Testis (tissue), 2 donors: ENCODE measurements at regions not wholly inside any gene's neighbourhood (a gene's known extent, or its start where the extent isn't known, plus 50 kb on each side); places are given as distances from the start of the nearest gene placed in this dataset.

Experiments
- DNase-seq: peaks from one replicate; pipeline ENCODE4 v3.0.0-alpha.2; 2019
- H3K27ac ChIP-seq, 2 donors: fragments of 200-600 bp; sonication (generic); one replicate each; pipeline ENCODE4 v1.5.1; 2019
- H3K27me3 ChIP-seq: fragments of 200-600 bp; sonication (generic); one replicate; pipeline ENCODE4 v1.5.1; 2019
- H3K36me3 ChIP-seq: fragments of 200-600 bp; sonication (generic); one replicate; pipeline ENCODE4 v1.5.1; 2017; ENCODE audit warnings: low read depth; ENCODE audit errors: missing control alignments
- H3K4me1 ChIP-seq: fragments of 200-600 bp; sonication (generic); one replicate; pipeline ENCODE4 v1.5.1; 2019
- H3K4me3 ChIP-seq, 2 donors: fragments of 200-600 bp; sonication (generic); one replicate each; pipeline ENCODE4 v1.5.1; 2017 to 2019
- H3K9me3 ChIP-seq: fragments of 200-600 bp; sonication (generic); one replicate; pipeline ENCODE4 v1.5.1; 2017
- CTCF ChIP-seq, 3 experiments: fragments of 450-650 bp in 2 of 3; fragments of 200-600 bp in 1 of 3; sonication (generic) in 1 of 3; IDR thresholded peaks; one replicate each; pipeline ENCODE4 v1.5.1; 2016 to 2019; ENCODE audit warnings: antibody characterized with exemption in 3 of 3, mild to moderate bottlenecking in 2 of 3, moderate library complexity in 1 of 3
- POLR2A ChIP-seq: fragments of 450-650 bp; IDR thresholded peaks from one replicate; pipeline ENCODE4 v1.6.1; 2017; ENCODE audit warnings: antibody characterized with exemption, mild to moderate bottlenecking, moderate library complexity
- WGBS, 2 donors: methylation state at CpG; one replicate each; pipeline ENCODE4 v1.1.5; 2018; 5-methylcytosine and 5-hydroxymethylcytosine counted together
- intact Hi-C: fragments of 100-400 bp; cut with DNase I; formaldehyde crosslinking; loops from one replicate; pipeline ENCODE4 v1.15.1; 2023; ENCODE audit warnings: low total_unique reads

- WGBS, 2 donors = 54 to 59% methylated on average over 4 of the region's 4 CpGs
- Histone ChIP-seq H3K4me3 (no peak overlapping the region), H3K27me3 (no peaks in the 10 kb centered on the region), H3K9me3 (no peaks in the 10 kb centered on the region), H3K36me3 (no peaks in the 10 kb centered on the region), H3K27ac (no peak overlapping the region), H3K4me1 (no peaks in the 10 kb centered on the region)
- TF ChIP-seq CTCF (IDR thresholded peaks at IDR 0.05) (no peak), POLR2A (no peak)
- intact Hi-C loops = no loop called here
- DNase-seq = no peak
Measured at GRCh38 chr18:47558110-47558750, 306.8 kb upstream of the SKOR2 start.

GRCh38 chr18:47557160-47557559, 305.7 kb upstream of the SKOR2 start:
- H3K4me3 ChIP-seq = no peak overlapping the region
- no peaks in the 10 kb centered on the region for H3K36me3 ChIP-seq
- WGBS, 2 donors = 83 to 84% methylated on average over 7 of the region's 7 CpGs
- intact Hi-C loops = no loop called here
- DNase-seq = no peak
- no peak for TF ChIP-seq POLR2A
- TF ChIP-seq CTCF (IDR thresholded peaks at IDR 0.05) = no peak
- H3K9me3 ChIP-seq = no peaks in the 10 kb centered on the region
- no peaks in the 10 kb centered on the region for H3K27me3 ChIP-seq
- H3K4me1 ChIP-seq = no peaks in the 10 kb centered on the region
- H3K27ac ChIP-seq = no peak overlapping the region

- H3K9me3 ChIP-seq = no peaks in the 10 kb centered on the region
- H3K27me3 ChIP-seq = no peaks in the 10 kb centered on the region
- H3K27ac ChIP-seq = no peak overlapping the region
- no peak for TF ChIP-seq POLR2A
- TF ChIP-seq CTCF (IDR thresholded peaks at IDR 0.05) = no peak
- WGBS, 2 donors = 77 to 90% methylated on average over 3 of the region's 3 CpGs
- H3K4me1 ChIP-seq = no peaks in the 10 kb centered on the region
- no peak for DNase-seq
- no peak overlapping the region for H3K4me3 ChIP-seq
- H3K36me3 ChIP-seq = no peaks in the 10 kb centered on the region
- intact Hi-C loops = no loop called here
Measured at GRCh38 chr18:47552783-47553182, 301.3 kb upstream of the SKOR2 start.

GRCh38 chr18:47550611-47551010, 299.2 kb upstream of the SKOR2 start:
- H3K27me3 ChIP-seq = no peaks in the 10 kb centered on the region
- H3K9me3 ChIP-seq = no peaks in the 10 kb centered on the region
- 77 to 93% methylated on average over 2 of the region's 2 CpGs for WGBS, 2 donors
- intact Hi-C loops = no loop called here
- H3K4me1 ChIP-seq = no peaks in the 10 kb centered on the region
- H3K36me3 ChIP-seq = no peaks in the 10 kb centered on the region
- no peak overlapping the region for H3K27ac ChIP-seq
- no peak overlapping the region for H3K4me3 ChIP-seq
- DNase-seq = no peak
- no peak for TF ChIP-seq CTCF (IDR thresholded peaks at IDR 0.05)
- no peak for TF ChIP-seq POLR2A

- 32 to 44% methylated on average over 2 of the region's 2 CpGs for WGBS, 2 donors
- Histone ChIP-seq H3K27me3 (no peaks in the 10 kb centered on the region), H3K4me3 (no peak overlapping the region), H3K9me3 (no peaks in the 10 kb centered on the region), H3K27ac (no peak overlapping the region), H3K4me1 (no peaks in the 10 kb centered on the region), H3K36me3 (no peaks in the 10 kb centered on the region)
- DNase-seq = no peak
- no peak for TF ChIP-seq CTCF (IDR thresholded peaks at IDR 0.05)
- no peak for TF ChIP-seq POLR2A
- intact Hi-C loops = no loop called here
Measured at GRCh38 chr18:47549021-47549540, 297.6 kb upstream of the SKOR2 start.
